ENCODE measurements at regions not wholly inside any gene's neighbourhood (a gene's known extent, or its start where the extent isn't known, plus 50 kb on each side); places are given as distances from the start of the nearest gene placed in this dataset.
"Not testable (repeated sequence)": the region's sequence is repeated elsewhere in the genome, so short reads cannot be mapped to it uniquely, and the experiment has no call there.

- no peak for DNase-seq
Measured at GRCh38 chr13:69234171-69234570, 873.5 kb upstream of the ATXN8OS start.

GRCh38 chr13:69226427-69226826 is 881.2 kb upstream of the ATXN8OS start:
- no peak for DNase-seq

DNA sequence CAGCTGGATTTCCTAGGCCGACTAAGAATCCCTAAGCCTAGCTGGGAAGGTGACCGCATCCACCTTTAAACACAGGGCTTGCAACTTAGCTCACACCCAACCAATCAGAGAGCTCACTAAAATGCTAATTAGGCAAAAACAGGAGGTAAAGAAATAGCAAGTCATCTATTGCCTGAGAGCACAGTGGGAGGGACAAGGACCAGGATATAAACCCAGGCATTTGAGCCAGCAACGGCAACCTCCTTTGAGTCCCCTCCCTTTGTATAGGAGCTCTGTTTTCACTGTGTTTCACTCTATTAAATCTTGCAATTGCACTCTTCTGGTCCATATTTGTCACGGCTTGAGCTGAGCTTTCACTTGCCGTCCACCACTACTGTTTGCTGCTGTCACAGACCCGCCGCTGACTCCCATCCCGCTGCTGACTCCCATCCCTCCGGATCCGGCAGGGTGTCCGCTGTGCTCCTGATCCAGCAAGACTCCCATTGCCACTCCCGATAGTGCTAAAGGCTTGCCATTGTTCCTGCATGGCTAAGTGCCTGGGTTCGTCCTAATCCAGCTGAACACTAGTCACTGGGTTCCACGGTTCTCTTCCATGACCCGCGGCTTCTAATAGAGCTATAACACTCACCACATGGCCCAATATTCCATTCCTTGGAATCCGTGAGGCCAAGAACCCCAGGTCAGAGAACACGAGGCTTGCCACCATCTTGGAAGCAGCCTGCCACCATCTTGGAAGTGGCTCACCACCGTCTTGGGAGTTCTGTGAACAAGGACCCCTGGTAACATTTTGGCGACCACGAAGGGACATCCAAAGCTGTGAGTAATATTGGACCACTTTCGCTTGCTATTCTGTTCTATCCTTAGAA is 885.8 kb upstream of the ATXN8OS start:
- not testable (repeated sequence) for DNase-seq

DNA sequence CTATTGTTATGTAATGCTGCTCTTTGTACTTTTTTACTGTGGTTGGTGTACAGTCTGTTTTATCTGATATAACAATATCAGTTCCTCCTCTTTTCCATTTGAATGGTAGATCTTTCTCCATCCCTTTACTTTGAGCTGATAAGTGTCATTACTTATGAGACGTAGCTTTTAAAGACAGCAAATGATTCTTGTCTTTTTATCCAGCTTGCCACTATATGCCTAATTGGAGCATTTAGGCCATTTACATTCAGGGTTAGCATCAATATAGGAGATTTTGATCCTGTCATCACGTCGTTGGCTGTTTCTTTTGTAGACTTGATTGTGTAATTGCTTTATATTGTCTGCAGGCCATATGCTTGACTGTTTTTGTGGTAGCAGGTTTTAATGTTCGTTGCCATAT is 894.2 kb upstream of the ATXN8OS start:
- DNase-seq: peak; percentile 16

DNA sequence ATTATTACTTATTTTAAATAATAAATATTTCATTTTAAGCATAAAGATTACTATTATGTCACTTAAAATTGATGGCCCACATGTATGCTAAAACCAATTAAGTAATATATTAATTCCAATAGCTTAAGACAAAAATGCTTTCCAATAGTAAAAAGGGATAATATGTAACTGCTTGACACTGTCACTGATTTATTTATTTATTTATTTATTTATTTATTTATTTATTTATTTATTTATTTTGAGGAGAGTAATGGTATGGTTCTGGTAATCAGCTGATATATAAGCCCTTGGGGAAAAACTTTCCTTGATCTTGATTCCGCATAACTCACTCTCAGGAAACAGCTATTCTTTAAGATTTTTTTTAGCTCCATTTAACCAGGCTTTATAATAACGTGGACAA is 903.0 kb upstream of the ATXN8OS start:
- no peak for DNase-seq

DNA sequence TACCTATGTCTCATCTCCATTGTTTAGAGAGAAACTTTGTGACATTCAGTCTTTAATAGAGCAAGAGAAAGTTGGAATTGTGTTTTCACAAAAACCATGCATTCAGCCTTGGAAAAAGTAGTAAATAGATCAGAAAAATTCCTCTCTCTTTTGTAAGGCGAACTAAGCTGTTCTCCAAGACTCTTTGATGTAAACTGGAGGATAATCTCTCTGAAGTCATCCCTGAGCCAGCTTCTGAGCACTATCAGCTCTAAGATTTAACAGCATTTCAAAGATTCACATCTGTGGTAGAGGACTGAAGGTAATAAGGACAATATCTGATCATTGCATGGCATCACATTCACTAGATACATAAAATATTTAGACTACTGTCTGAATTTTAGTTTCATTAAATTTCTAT is 904.6 kb upstream of the ATXN8OS start:
- DNase-seq: no peak

DNA sequence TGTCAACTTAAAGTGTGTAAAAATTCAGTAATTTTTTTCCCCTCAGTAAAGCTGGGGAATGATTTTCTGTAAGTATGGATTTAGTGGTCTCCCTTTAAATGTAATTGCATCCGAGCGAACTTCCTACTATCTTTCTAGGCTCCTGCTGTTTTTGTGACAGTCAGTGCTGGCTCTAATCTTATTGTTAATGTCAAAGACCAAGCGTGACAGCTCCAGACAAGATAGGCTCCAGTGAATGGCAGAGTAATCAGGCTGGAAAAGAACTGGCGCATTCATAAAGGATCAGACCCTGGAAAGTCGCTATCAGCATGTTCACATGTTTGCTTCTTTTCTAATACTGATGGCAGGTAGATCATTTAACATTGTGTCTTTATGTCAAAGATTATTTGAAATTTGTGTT is 908.0 kb upstream of the ATXN8OS start:
- DNase-seq: peak; percentile 51

DNA sequence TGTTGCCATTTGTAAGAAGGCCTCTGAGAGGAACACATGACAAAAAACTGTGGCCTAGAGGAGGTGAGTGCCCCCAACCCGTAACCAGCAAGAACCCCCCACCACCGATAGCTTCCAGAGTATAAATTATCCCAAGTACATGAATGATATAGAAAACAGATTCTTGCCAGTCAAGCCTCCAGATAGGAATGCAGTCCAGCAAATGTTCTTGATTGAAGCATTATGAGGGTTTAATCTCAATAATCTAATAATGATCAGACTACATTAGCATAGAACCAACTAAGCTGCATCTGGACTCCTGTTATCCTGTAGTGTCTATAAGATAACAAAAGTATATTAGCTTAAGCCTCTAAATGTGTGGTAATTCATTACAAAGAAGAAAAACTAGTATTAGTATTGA is 908.9 kb upstream of the ATXN8OS start:
- DNase-seq: no peak

GRCh38 chr13:69194130-69194529 is 913.5 kb upstream of the ATXN8OS start:
- DNase-seq: no peak

DNA sequence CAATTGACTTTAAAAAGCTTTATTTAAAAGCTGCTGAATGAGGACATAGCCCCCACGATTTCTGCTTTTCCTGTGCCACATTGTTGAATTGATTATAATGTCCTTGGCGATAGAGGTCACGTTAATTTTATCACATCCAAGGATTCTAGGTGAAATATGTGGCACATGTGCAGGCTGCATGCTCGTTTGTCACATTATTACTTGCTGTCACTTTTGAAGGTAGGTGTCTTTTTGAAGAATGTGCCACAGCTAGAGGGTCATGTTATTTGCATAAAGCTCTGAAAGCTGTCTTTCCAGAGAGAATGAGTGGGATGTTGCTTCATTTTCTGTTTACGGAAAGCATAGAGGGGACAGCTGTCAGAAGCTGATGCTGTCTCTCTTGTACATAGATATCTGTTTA is 927.6 kb upstream of the ATXN8OS start:
- no peak for DNase-seq

- no peak for DNase-seq
Measured at GRCh38 chr13:69178000-69178399, 929.6 kb upstream of the ATXN8OS start.

- DNase-seq: no peak
Measured at GRCh38 chr13:69168436-69168835, 939.2 kb upstream of the ATXN8OS start.

DNA sequence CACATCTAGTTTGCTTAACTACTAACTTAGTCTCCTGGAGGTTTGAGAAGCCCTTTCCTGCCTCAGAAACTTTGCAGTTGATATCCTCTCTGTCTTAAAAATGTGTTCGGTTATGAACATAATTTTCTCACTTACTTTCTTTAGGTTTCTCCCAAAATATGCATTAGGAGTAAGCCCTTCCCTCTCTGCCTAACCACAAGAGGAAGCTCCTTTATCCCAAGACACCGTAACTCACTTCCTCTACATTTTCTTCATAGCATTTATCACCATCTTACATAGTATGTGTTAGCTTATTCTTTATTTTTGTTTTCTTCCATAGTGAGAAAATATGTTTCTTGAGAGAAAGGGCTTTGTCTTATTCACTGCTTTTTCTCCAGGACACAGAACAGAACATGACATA is 952.5 kb upstream of the ATXN8OS start:
- no peak for DNase-seq

DNA sequence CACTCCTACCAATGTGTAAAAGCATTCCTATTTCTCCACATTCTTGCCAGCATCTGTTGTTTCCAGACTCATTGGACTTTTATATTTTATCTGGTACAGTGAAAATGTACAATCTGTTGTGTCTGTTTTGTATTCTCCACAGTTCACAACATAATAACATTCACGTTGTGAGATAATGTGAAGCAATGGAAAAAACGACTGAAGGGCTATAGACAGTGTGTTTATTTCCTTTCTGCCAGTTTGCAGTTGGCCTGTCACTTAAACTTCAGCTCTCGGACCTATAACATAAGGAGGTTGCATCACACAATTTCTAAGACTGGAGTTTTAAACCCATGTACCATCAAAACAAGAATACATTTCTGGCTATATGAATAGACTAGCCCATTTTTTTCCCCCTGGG is 965.5 kb upstream of the ATXN8OS start:
- no peak for DNase-seq

DNA sequence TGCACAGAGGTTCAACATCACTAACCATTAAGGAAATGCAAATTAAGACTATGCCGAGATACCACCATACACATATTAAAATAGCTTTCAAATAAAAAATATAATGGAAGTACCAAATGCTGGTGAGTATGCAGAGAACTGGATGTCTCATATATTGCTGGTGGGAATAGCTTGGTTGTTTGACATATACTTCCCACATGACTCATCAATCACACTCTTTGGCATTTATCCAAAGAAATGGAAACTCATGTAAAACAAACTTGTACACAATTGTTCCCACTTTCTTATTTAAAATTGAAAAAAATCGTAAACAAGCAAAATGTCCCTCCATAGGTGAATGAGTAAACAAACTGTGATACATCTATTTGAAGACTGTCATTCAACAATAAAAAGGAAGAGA is 982.6 kb upstream of the ATXN8OS start:
- no peak for DNase-seq

GRCh38 chr13:69109891-69110525 is 997.6 kb upstream of the ATXN8OS start:
- no peak for DNase-seq

- DNase-seq: no peak
Measured at GRCh38 chr13:69108486-69108885, 999.1 kb upstream of the ATXN8OS start.

GRCh38 chr13:69107436-69107835 is 1000.2 kb upstream of the ATXN8OS start:
- no peak for DNase-seq

GRCh38 chr13:69101841-69102240 is 1005.8 kb upstream of the ATXN8OS start:
- DNase-seq: no peak

DNA sequence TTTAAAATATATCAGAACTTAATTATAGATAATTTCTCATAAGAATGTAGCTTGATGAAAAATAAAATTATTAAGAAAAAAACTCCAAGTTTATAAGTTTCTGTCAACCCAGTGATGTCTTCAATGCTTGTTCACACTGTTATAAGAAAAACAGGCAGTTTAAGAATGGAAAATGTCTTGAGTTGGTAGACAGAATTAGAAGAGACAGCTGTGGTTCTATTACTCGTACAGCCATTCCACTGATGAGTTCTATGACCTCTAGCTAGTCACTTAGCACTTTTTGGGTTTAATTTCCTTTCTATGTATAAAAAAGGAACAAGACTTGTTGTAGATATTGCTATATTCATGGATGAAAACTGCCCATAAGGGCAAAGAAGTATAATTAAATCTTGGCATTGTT is 1013.1 kb upstream of the ATXN8OS start:
- DNase-seq: no peak

DNA sequence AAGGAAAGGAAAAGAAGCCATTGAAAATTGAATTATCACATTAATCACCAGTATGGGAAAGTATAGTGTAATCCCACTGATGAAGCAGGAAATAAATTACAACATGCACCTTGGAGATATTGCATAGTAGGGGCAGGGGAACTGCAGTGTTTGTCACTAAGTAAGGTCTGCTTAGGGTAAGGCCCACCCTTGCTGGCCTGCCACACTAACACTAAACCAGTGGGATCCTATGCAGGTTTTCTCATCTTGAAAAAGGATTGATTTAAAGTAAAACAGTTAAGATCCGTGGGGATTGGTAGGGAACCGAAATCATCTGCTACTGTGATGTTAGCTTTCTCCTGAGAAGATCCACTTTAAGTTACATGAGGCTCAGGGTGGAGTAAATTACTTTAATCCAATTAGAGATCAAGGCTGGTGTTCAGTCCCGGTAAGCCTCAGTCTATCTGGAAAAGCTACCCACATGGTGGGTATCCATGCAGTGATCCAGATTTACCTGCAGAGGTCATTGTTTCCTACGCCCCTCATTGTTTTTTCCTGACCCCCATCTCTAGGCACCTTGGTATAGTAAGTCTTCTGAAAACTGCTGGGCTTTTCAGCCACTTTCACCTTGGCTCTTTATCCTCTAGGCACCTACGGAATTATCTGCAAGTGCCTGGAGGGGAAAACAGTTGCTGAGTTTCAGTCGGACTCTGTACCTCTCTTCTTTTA is 1014.9 kb upstream of the ATXN8OS start:
- no peak for DNase-seq

DNA sequence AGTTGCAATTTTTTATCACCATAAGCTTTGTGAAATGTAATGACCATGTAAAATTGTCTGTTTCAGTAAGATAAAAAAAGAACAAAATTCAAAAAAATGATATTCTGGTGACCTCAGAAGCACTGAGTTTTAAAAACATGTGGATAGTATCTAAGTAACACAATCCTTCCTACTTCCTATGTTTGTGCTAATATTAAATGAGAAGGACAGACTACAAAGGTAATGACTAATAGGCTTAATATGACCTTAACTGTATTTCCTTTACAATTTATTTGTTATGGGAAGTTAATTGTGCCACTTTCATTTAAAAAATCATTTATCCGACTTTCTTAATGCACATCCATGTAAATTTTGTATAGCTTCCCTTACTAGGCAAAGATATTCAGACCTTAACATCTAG is 1030.4 kb upstream of the ATXN8OS start:
- no peak for DNase-seq

- no peak for DNase-seq
Measured at GRCh38 chr13:69069554-69070133, 1038.0 kb upstream of the ATXN8OS start.

DNA sequence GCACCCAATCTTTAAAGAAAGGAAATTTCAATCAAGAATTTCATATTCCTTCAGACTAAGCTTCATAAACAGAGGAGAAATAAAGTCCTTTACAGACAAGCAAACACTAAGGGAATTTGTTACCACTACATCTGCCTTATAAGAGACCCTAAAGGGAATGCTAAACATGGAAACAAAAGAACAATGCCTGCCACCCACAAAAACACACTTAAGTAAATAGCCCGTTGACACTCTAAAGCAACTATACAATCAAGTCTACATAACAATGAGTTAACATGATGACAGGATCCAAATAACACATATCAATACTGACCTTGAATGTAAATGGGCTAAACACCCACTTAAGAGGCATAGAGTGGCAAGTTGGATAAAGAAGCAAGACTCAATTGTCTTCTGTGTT is 1056.9 kb upstream of the ATXN8OS start:
- DNase-seq: no peak
